HCT116 (cell line): ENCODE measurements at regions not wholly inside any gene's neighbourhood (a gene's known extent, or its start where the extent isn't known, plus 50 kb on each side); places are given as distances from the start of the nearest gene placed in this dataset.

ENCODE experiments used
- ATAC-seq: fragments of 200-7000 bp; cut with Tn5 transposase; 2 replicates; pipeline ENCODE4 v1.9.1; 2020; ENCODE audit warnings: mild to moderate bottlenecking, moderate library complexity
- BruUV-seq: library from RNA; stranded (reverse); fragments of 400-500 nt; replicated peaks from 2 replicates; lab custom pipeline; 2021; lab: Mats Ljungman, UMichigan
- CTCF ChIA-PET: fragments of 300-600 bp; sonication (Branson Sonifier 250); formaldehyde crosslinking; loops from one replicate; lab custom pipeline; 2021; ENCODE audit warnings: antibody characterized with exemption; lab: Charles Lee
- POLR2A ChIA-PET: fragments of 300-600, 350-600 bp; sonication (Branson Sonifier 250); formaldehyde crosslinking; loops from one replicate; lab custom pipeline; 2021; ENCODE audit warnings: antibody characterized with exemption; lab: Charles Lee
- RAD21 ChIA-PET, 2 experiments: fragments of 300-600 bp; sonication (Branson Sonifier 250); formaldehyde crosslinking; loops; one replicate each; lab custom pipeline; 2023; ENCODE audit warnings: low total read pairs in 2 of 2; ENCODE audit not compliant: uncharacterized antibody in 2 of 2, unreplicated experiment in 2 of 2, low non-redundant PET in 1 of 2; lab: Charles Lee
- DNase-seq: peaks from one replicate; pipeline ENCODE4 v3.0.0-alpha.2; 2010; ENCODE audit warnings: low read depth, low spot score
- H2AFZ ChIP-seq: fragments of 200-600 bp; shearing (Covaris generic), sonication (generic); 2 replicates; pipeline ENCODE4 v1.6.1; 2017; ENCODE audit warnings: low read depth, mixed run types, mixed read lengths, antibody characterized with exemption, low read length; ENCODE audit not compliant: poor library complexity, severe bottlenecking
- H3K27ac ChIP-seq: 2 replicates; pipeline ENCODE4 v1.5.1; 2012; ENCODE audit warnings: low read depth, low read length
- H3K27me3 ChIP-seq: fragments of 200-600 bp; sonication (generic); 2 replicates; pipeline ENCODE4 v1.6.1; 2016; ENCODE audit warnings: mixed run types, low read length, mixed read lengths; ENCODE audit not compliant: insufficient read depth
- H3K36me3 ChIP-seq, 2 experiments: fragments of 200-500 bp in 1 of 2; fragments of 200-600 bp in 1 of 2; sonication (Bioruptor generic) in 1 of 2; sonication (generic) in 1 of 2; 2 replicates each; pipeline versions ENCODE4 v1.5.1 to v1.6.1; 2014 to 2016; ENCODE audit warnings: low read length in 2 of 2, inconsistent platforms in 1 of 2, mixed read lengths in 1 of 2, mixed run types in 1 of 2; ENCODE audit not compliant: insufficient read depth in 2 of 2, control insufficient read depth in 1 of 2
- H3K4me1 ChIP-seq, 2 experiments: fragments of 200-600 bp in 1 of 2; sonication (generic) in 1 of 2; 2 replicates each; pipeline versions ENCODE4 v1.5.1 to v1.6.1; 2012 to 2017; ENCODE audit warnings: low read length in 2 of 2, inconsistent platforms in 1 of 2, mild to moderate bottlenecking in 1 of 2, mixed read lengths in 1 of 2, mixed run types in 1 of 2, moderate library complexity in 1 of 2; ENCODE audit not compliant: insufficient read depth in 2 of 2, control insufficient read depth in 1 of 2
- H3K4me2 ChIP-seq: fragments of 200-600 bp; sonication (generic); 2 replicates; pipeline ENCODE4 v1.6.1; 2017; ENCODE audit warnings: mixed run types, low read length, mixed read lengths
- H3K4me3 ChIP-seq, 2 experiments: fragments of 200-600 bp in 1 of 2; sonication (generic) in 1 of 2; replicated peaks in 1 of 2; 2 replicates each; pipeline ENCODE4 v1.5.1; 2011 to 2016; ENCODE audit warnings: low read length in 2 of 2, control low read depth in 1 of 2, low read depth in 1 of 2, mild to moderate bottlenecking in 1 of 2, mixed read lengths in 1 of 2, mixed run types in 1 of 2
- H3K79me2 ChIP-seq: fragments of 200-600 bp; sonication (generic); 2 replicates; pipeline ENCODE4 v1.6.1; 2017; ENCODE audit warnings: mild to moderate bottlenecking, mixed run types, low read length, moderate library complexity, mixed read lengths; ENCODE audit not compliant: insufficient read depth
- H3K9ac ChIP-seq: fragments of 200-600 bp; sonication (generic); 2 replicates; pipeline ENCODE4 v1.6.1; 2016; ENCODE audit warnings: low read length, mixed read lengths
- H3K9me2 ChIP-seq: fragments of 200-600 bp; sonication (generic), shearing (Covaris generic); 2 replicates; pipeline ENCODE4 v1.6.1; 2017; ENCODE audit warnings: mixed run types, mild to moderate bottlenecking, moderate library complexity; ENCODE audit not compliant: insufficient read depth
- H3K9me3 ChIP-seq, 2 experiments: fragments of 200-500 bp in 1 of 2; fragments of 200-600 bp in 1 of 2; sonication (Bioruptor generic) in 1 of 2; sonication (generic) in 1 of 2; 2 replicates each; pipeline ENCODE4 v1.6.1; 2014 to 2017; ENCODE audit warnings: low read length in 2 of 2, mixed read lengths in 2 of 2, inconsistent platforms in 1 of 2, low read depth in 1 of 2, mild to moderate bottlenecking in 1 of 2, mixed run types in 1 of 2, moderate library complexity in 1 of 2; ENCODE audit not compliant: control insufficient read depth in 1 of 2, insufficient read depth in 1 of 2
- H4K20me1 ChIP-seq: fragments of 200-600 bp; sonication (generic), shearing (Covaris generic); 2 replicates; pipeline ENCODE4 v1.6.1; 2017; ENCODE audit warnings: mixed run types, mild to moderate bottlenecking, moderate library complexity; ENCODE audit not compliant: insufficient read depth
- EZH2 ChIP-seq: fragments of 200-600 bp; sonication (generic); IDR thresholded peaks from 2 replicates; pipeline ENCODE4 v1.6.1; 2017; ENCODE audit warnings: antibody characterized with exemption, mixed run types
- POLR2A ChIP-seq: IDR thresholded peaks from 2 replicates; pipeline ENCODE4 v1.7.0; 2011; ENCODE audit warnings: borderline replicate concordance; ENCODE audit not compliant: insufficient read depth, insufficient read length; ENCODE audit errors: extremely low read depth
- POLR2AphosphoS5 ChIP-seq: IDR thresholded peaks from 2 replicates; pipeline ENCODE4 v1.6.1; 2011; ENCODE audit warnings: mild to moderate bottlenecking, low read depth, low read length, moderate library complexity
- SIN3A ChIP-seq: IDR thresholded peaks from 2 replicates; pipeline ENCODE4 v1.6.1; 2012; ENCODE audit warnings: low read depth
- SP1 ChIP-seq: IDR thresholded peaks from 2 replicates; pipeline ENCODE4 v1.6.1; 2012; ENCODE audit warnings: low read depth
- SRF ChIP-seq: IDR thresholded peaks from 2 replicates; pipeline ENCODE4 v1.6.1; 2012; ENCODE audit warnings: low read depth
- TCF7L2 ChIP-seq: IDR thresholded peaks from 2 replicates; pipeline ENCODE4 v1.7.0; 2011; ENCODE audit warnings: borderline replicate concordance, inconsistent platforms; ENCODE audit not compliant: insufficient read depth, insufficient read length; ENCODE audit errors: extremely low read depth
- YY1 ChIP-seq: IDR thresholded peaks from 2 replicates; pipeline ENCODE4 v1.6.1; 2011; ENCODE audit warnings: low read length, low read depth, moderate library complexity, mild to moderate bottlenecking; ENCODE audit not compliant: insufficient replicate concordance; ENCODE audit errors: extremely low read depth
- ZBTB33 ChIP-seq: IDR thresholded peaks from 2 replicates; pipeline ENCODE4 v1.6.1; 2011; ENCODE audit warnings: mild to moderate bottlenecking, low read length, moderate library complexity; ENCODE audit not compliant: insufficient replicate concordance; ENCODE audit errors: extremely low read depth
- ZNF274 ChIP-seq: fragments of 200-500 bp; sonication (Bioruptor generic); IDR thresholded peaks from 2 replicates; pipeline ENCODE4 v1.6.1; 2014; ENCODE audit warnings: mild to moderate bottlenecking, low read depth, low read length, inconsistent platforms
- intact Hi-C: fragments of 100-400 bp; cut with micrococcal nuclease; formaldehyde crosslinking; loops from 2 replicates; pipeline ENCODE4 v1.10.0; 2022

- Histone ChIP-seq H3K79me2 (no peaks in the 10 kb centered on the region), H3K4me1 (peaks cover 0 to 25% of the 10 kb centered on the region in 2 experiments; a peak in 2 of 4 replicates), H3K36me3 (no peaks in the 10 kb centered on the region), H3K9me2 (no peaks in the 10 kb centered on the region), H3K27ac (no peak overlapping the region), H3K4me3 (no peak overlapping the region), H3K4me2 (no peak overlapping the region), H3K27me3 (no peaks in the 10 kb centered on the region), H3K9ac (no peak overlapping the region), H2AFZ (no peak overlapping the region), H4K20me1 (no peaks in the 10 kb centered on the region), H3K9me3 (no peaks in the 10 kb centered on the region)
- BruUV-seq, result no TSS peak
- CTCF ChIA-PET, result no interaction called here
- no peak for DNase-seq
- POLR2A ChIA-PET, result no interaction called here
- intact Hi-C loops, result no loop called here
- TF ChIP-seq YY1 (no peak), POLR2A (no peak), POLR2AphosphoS5 (no peak)
- ATAC-seq, result no peak
- RAD21 ChIA-PET, result no interaction called here
Observed at GRCh38 chr6:6886886-6887285, 220.9 kb upstream of the RREB1 start.

- intact Hi-C loops, result no loop called here
- ChIA-PET RAD21 (no interaction called here), CTCF (no interaction called here), POLR2A (no interaction called here)
- ATAC-seq (no peak), DNase-seq (no peak)
- Histone ChIP-seq H3K9me3 (no peaks in the 10 kb centered on the region), H3K27ac (no peak overlapping the region), H3K4me3 (no peak overlapping the region), H3K27me3 (no peaks in the 10 kb centered on the region), H3K4me2 (no peak overlapping the region), H3K4me1 (peaks cover 0 to 21% of the 10 kb centered on the region in 2 experiments; a peak in 2 of 4 replicates), H3K9ac (no peak overlapping the region), H3K79me2 (no peaks in the 10 kb centered on the region), H3K9me2 (no peaks in the 10 kb centered on the region), H3K36me3 (no peaks in the 10 kb centered on the region), H4K20me1 (no peaks in the 10 kb centered on the region), H2AFZ (no peak overlapping the region)
- TF ChIP-seq SP1 (no peak), ZNF274 (no peak), TCF7L2 (no peak), POLR2A (no peak), SIN3A (no peak), SRF (no peak), ZBTB33 (no peak), EZH2 (no peak), YY1 (no peak)
- no TSS peak for BruUV-seq
Observed at GRCh38 chr6:6889601-6890000, 218.2 kb upstream of the RREB1 start.
